NCI-H1436 treated with DMSO at 0.1 percent for 48 hours (cell line): ENCODE measurements at regions not wholly inside any gene's neighbourhood (a gene's known extent, or its start where the extent isn't known, plus 50 kb on each side); places are given as distances from the start of the nearest gene placed in this dataset.
A peak's percentile ranks its signal among the peaks of the same experiment; 100 is the strongest.
"Not testable (repeated sequence)": the region's sequence is repeated elsewhere in the genome, so short reads cannot be mapped to it uniquely, and the experiment has no call there.

ENCODE experiments used
- DNase-seq: peaks from one replicate; lab custom pipeline; 2025; lab: John Stamatoyannopoulos, UW

DNA sequence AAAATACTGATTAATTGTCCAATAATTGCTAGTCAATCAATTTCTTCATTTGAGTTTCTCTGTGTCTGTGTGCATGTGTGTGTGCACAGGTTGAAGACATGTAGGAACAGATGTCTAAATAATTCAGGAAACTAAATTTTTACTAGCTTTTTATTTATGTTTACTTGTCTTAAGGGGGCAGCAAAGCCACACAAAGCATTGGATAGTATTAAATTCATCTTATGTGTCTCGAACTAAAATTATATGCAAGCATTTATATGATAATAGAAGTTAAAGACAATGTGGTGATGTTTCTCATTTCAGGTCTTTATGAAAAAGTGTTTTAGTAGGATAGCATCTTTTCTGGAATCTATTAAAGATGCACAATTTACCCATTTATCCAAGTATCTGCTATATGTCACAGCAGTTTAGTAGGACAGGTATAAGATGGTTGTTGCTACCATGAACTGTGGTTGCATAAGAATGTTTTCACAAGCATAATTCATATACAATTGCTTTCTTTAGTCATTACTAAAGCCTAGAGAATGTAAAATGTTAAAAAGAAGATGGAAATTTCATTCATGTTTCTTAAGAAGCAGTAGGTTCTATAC, 784.6 kb upstream of the NUDT12 start:
- DNase-seq: peak; percentile 7

GRCh38 chr5:104345222-104346016, 782.8 kb upstream of the NUDT12 start:
- no peak for DNase-seq

DNA sequence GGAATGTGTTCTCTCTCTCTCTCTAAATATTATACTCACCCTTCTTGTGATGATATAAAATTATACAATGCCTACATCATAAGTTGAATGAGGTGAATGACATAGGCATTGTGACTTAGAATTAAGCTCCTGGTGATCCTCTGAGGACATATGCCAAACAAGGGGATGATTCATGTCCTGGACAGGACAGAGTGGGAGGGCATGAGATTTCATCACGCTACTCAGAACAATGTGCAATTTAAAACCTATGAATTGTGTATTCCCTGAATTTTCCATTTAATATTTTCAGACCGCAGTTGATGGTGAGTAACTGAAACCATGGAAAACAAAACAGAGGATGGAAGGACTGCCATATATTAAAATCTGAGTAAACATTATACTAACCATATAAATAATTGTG, 782.2 kb upstream of the NUDT12 start:
- no peak for DNase-seq

- no peak for DNase-seq
Measured at GRCh38 chr5:104327801-104328200, 765.2 kb upstream of the NUDT12 start.

GRCh38 chr5:104326966-104327365, 764.4 kb upstream of the NUDT12 start:
- no peak for DNase-seq

- no peak for DNase-seq
Measured at GRCh38 chr5:104325356-104325755, 762.8 kb upstream of the NUDT12 start.

- DNase-seq: not testable (repeated sequence)
Measured at GRCh38 chr5:104316676-104317075, 754.1 kb upstream of the NUDT12 start.

DNA sequence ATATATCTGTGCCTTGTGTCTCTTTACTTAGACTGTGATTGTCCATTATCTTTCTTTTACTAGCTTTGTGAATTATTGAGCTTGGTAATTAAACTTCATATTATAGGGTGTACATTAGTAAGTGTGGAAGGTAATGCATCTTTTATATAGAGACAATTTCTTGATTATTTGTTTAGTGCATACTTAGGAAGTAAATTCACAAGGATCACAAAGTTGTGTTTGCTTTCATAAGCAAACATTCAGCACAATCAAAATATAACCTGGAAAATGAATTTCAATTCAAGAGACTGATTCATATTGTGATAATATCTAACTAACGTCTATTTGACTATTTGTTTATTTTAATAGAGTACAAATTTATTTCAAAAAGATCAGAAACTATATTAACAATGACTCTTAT, 749.9 kb upstream of the NUDT12 start:
- no peak for DNase-seq

- no peak for DNase-seq
Measured at GRCh38 chr5:104305602-104306001, 743.0 kb upstream of the NUDT12 start.

DNA sequence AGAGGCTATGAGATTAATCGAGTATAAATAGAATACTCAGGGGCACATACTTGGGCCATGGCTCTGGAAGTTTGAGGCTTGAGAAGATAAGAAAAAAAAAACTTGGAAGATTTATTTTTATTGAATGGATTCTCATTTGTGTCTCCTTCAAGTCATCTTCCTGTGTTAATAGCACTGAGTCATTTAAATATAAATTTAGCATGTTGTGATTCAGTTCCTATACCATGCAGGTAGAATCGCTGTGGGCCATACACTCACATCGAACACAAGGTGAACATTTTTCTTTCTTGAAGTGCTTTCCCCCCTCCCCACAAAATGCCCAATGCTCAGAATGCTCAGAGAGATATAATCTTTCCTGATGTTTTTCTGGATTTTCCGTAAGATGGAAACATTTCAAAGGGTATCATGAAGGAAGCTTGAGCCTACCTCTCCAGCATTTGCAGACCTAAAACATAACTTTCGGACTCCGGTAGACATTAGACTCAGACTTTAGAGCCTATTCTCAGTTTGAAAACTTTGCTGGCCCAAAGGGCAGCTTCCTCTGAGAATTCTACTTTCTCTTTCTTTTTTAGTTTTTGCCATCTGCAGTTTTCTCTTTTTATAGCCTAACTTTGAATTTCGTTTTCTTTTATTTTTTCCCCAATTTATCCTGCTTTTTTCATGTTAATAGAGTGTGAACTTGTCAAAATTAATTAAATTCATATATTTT, 737.6 kb upstream of the NUDT12 start:
- DNase-seq: no peak

DNA sequence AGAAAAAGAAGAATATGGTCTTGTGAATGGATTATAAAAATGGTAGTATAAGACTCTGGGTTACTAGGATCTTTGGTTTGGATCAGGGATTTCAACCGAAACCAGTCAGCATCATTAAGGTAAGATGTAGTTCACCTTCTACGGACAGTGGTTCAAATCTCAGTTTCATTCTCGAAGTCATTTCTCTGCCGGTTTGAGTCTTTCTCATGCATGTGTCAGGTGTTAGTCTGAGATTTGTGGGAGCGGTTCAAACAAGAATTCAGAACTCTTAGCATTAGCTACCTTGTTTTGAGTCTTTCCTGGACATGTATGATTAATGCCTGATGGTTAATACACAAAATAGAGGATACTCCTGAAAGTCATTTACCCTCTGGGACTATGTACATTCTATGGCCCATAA, 735.9 kb upstream of the NUDT12 start:
- no peak for DNase-seq

GRCh38 chr5:104297076-104297475, 734.5 kb upstream of the NUDT12 start:
- DNase-seq: no peak

GRCh38 chr5:104295991-104296390, 733.4 kb upstream of the NUDT12 start:
- no peak for DNase-seq

GRCh38 chr5:104283136-104283535, 720.5 kb upstream of the NUDT12 start:
- DNase-seq: no peak

DNA sequence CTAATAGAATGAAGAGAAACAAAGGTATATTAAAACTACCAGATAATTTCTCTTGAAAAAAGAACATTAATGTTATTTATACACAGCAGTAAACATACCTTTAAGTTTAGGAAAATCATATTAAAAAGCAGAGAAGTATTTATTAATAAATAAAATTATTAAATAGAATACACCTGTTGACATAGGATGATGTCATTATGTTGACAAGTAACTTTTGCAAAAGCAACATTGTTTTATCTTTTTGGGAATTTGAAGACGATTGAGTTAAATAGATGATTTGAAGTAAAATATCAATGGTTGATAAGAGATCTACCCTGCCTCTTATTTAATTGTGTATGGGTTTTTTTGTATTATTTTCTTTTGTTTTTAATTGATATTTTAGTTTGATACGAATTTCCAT, 711.1 kb upstream of the NUDT12 start:
- DNase-seq: no peak

GRCh38 chr5:104267320-104268015, 704.9 kb upstream of the NUDT12 start:
- no peak for DNase-seq

DNA sequence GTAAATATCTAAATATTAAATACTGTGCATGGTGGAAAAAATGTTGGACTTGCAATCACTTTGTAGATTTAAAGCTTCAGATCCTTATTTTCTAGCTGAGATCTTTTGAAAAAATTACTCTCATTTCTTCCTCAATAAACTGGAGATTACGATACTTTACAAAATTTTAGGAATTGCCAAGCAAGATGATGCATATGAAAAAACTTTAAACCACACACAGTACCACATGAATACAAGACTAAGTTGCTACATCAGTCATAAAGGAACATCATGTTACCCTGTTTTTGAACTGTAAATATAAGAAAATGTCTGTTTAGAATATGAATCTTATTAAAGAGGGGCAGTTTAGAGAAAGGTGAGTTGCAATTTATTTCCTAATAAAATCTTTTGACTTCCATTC, 703.6 kb upstream of the NUDT12 start:
- no peak for DNase-seq

- DNase-seq: no peak
Measured at GRCh38 chr5:104265531-104266140, 703.0 kb upstream of the NUDT12 start.

GRCh38 chr5:104247260-104247659, 684.7 kb upstream of the NUDT12 start:
- DNase-seq: no peak

- no peak for DNase-seq
Measured at GRCh38 chr5:104241046-104241445, 678.5 kb upstream of the NUDT12 start.

DNA sequence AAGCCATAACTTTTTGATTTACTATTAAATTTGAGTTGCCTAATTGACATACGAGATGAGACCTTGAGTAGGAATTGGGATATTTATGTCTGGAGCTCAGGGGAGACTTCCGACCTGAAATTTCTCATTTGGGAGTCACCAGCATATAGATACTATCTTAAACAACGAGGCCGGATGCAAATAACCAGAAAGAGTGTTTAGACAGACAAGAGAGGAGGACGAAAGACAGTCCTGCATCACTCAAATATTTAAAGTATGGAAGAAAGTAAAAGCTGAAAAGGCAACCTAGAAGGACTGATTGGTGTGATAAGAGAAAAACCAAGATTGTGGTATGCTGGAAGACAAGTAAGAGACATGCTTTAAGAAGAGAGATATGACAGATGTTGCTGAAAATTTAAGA, 675.0 kb upstream of the NUDT12 start:
- DNase-seq: no peak
